ENCODE measurements at regions not wholly inside any gene's neighbourhood (a gene's known extent, or its start where the extent isn't known, plus 50 kb on each side); places are given as distances from the start of the nearest gene placed in this dataset.

DNA sequence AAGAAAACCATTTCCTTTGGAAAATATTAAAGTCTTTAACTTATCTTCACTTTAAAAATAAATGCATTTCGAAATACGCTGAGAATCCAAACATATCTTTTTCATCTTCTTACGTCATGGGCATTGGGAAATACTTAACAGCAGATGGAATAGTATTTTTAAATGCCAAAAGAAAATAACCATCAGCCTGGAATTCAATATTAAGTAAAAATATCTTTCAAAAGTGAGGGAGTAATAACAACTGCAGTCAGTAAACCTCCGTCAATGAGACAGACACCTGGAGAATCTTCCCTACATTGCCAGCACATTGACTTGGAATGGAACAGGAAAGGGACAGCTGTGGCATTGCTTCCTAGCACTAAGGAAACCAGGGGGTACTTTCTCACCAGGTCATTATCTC lies 290.4 kb upstream of the TNP1 start:
- TF ChIP-seq, protein P1, sequence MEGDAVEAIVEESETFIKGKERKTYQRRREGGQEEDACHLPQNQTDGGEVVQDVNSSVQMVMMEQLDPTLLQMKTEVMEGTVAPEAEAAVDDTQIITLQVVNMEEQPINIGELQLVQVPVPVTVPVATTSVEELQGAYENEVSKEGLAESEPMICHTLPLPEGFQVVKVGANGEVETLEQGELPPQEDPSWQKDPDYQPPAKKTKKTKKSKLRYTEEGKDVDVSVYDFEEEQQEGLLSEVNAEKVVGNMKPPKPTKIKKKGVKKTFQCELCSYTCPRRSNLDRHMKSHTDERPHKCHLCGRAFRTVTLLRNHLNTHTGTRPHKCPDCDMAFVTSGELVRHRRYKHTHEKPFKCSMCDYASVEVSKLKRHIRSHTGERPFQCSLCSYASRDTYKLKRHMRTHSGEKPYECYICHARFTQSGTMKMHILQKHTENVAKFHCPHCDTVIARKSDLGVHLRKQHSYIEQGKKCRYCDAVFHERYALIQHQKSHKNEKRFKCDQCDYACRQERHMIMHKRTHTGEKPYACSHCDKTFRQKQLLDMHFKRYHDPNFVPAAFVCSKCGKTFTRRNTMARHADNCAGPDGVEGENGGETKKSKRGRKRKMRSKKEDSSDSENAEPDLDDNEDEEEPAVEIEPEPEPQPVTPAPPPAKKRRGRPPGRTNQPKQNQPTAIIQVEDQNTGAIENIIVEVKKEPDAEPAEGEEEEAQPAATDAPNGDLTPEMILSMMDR (IDR thresholded peaks at IDR 0.05), result no peak
- no peak for TF ChIP-seq ZFX (IDR thresholded peaks at IDR 0.05; ENCODE audit: borderline replicate concordance)
